CD14-positive monocyte (primary cell): ENCODE measurements at regions not wholly inside any gene's neighbourhood (a gene's known extent, or its start where the extent isn't known, plus 50 kb on each side); places are given as distances from the start of the nearest gene placed in this dataset.

ENCODE experiments used
- DNase-seq, 3 donors: peaks; one replicate each; pipeline ENCODE4 v3.0.0-alpha.2; 2011 to 2022
- H2AFZ ChIP-seq: 2 replicates; pipeline ENCODE4 v1.6.0; 2012; ENCODE audit warnings: mild to moderate bottlenecking, low read depth, low read length, inconsistent platforms; ENCODE audit not compliant: insufficient read depth, poor library complexity, severe bottlenecking
- H3K27ac ChIP-seq, 2 donors: 1 replicate in 1 of 2; 2 replicates in 1 of 2; pipeline ENCODE4 v1.5.1; 2012 to 2013; ENCODE audit warnings: low read length in 2 of 2, control low read depth in 1 of 2, inconsistent platforms in 1 of 2, low read depth in 1 of 2, mild to moderate bottlenecking in 1 of 2
- H3K27me3 ChIP-seq, 2 donors: one replicate each; pipeline versions ENCODE4 v1.6.0 to v1.6.1; 2011 to 2013; ENCODE audit warnings: low read length in 2 of 2; ENCODE audit not compliant: control insufficient read depth in 2 of 2, insufficient read depth in 2 of 2
- H3K36me3 ChIP-seq, 2 donors: replicated peaks in 1 of 2; 1 replicate in 1 of 2; 2 replicates in 1 of 2; pipeline versions ENCODE4 v1.5.1 to v1.6.1; 2012 to 2013; ENCODE audit warnings: low read length in 2 of 2, control low read depth in 1 of 2, inconsistent platforms in 1 of 2, mild to moderate bottlenecking in 1 of 2; ENCODE audit not compliant: insufficient read depth in 2 of 2, control insufficient read depth in 1 of 2
- H3K4me1 ChIP-seq, 2 donors: 1 replicate in 1 of 2; 2 replicates in 1 of 2; pipeline versions ENCODE4 v1.5.1 to v1.6.1; 2012 to 2013; ENCODE audit warnings: low read length in 2 of 2, control low read depth in 1 of 2, inconsistent platforms in 1 of 2, mild to moderate bottlenecking in 1 of 2, moderate library complexity in 1 of 2; ENCODE audit not compliant: insufficient read depth in 2 of 2, control insufficient read depth in 1 of 2
- H3K4me2 ChIP-seq: replicated peaks from 2 replicates; pipeline ENCODE3; 2012; ENCODE audit warnings: low read length, moderate library complexity, mild to moderate bottlenecking; ENCODE audit not compliant: poor library complexity, severe bottlenecking; ENCODE audit errors: extremely low read depth
- H3K4me3 ChIP-seq, 3 experiments: fragments of 200-600 bp in 1 of 3; sonication (generic) in 1 of 3; replicated peaks in 1 of 3; 1 replicate in 2 of 3; 2 replicates in 1 of 3; pipeline ENCODE4 v1.5.1; 2011 to 2013; ENCODE audit warnings: low read length in 3 of 3, mild to moderate bottlenecking in 3 of 3, control low read depth in 2 of 3, low read depth in 2 of 3, inconsistent platforms in 1 of 3, moderate library complexity in 1 of 3
- H3K79me2 ChIP-seq: 2 replicates; pipeline ENCODE4 v1.6.0; 2012; ENCODE audit warnings: mild to moderate bottlenecking, control low read depth, inconsistent platforms, low read length, moderate library complexity; ENCODE audit not compliant: insufficient read depth
- H3K9ac ChIP-seq: 2 replicates; pipeline ENCODE4 v1.6.0; 2017; ENCODE audit warnings: low read length, mild to moderate bottlenecking; ENCODE audit not compliant: insufficient read depth, poor library complexity, severe bottlenecking
- H3K9me3 ChIP-seq, 2 donors: replicated peaks in 1 of 2; 1 replicate in 1 of 2; 2 replicates in 1 of 2; pipeline versions ENCODE4 v1.5.1 to v1.6.1; 2012 to 2013; ENCODE audit warnings: low read length in 2 of 2, control low read depth in 1 of 2; ENCODE audit not compliant: control insufficient read depth in 1 of 2, insufficient read depth in 1 of 2
- H4K20me1 ChIP-seq: 2 replicates; pipeline ENCODE4 v1.6.0; 2012; ENCODE audit warnings: mild to moderate bottlenecking, low read length, control low read depth, moderate library complexity; ENCODE audit not compliant: insufficient read depth
- H3K27ac Mint-ChIP-seq, 7 donors: one replicate each; pipeline ENCODE4 v1.8.0; 2020; ENCODE audit warnings: mild to moderate bottlenecking in 7 of 7, mixed read lengths in 7 of 7, moderate library complexity in 6 of 7, inconsistent platforms in 2 of 7
- H3K27me3 Mint-ChIP-seq, 3 donors: one replicate each; pipeline ENCODE4 v1.8.0; 2021 to 2022; ENCODE audit warnings: low read depth in 3 of 3, mild to moderate bottlenecking in 3 of 3, mixed read lengths in 3 of 3, moderate library complexity in 3 of 3, inconsistent platforms in 1 of 3
- H3K36me3 Mint-ChIP-seq, 2 donors: one replicate each; pipeline ENCODE4 v1.8.0; 2020; ENCODE audit warnings: mixed read lengths in 2 of 2, inconsistent platforms in 1 of 2, mild to moderate bottlenecking in 1 of 2
- H3K4me1 Mint-ChIP-seq: one replicate; pipeline ENCODE4 v1.8.0; 2020; ENCODE audit warnings: mild to moderate bottlenecking, mixed read lengths
- H3K4me3 Mint-ChIP-seq, 2 donors: one replicate each; pipeline ENCODE4 v1.8.0; 2020; ENCODE audit warnings: mild to moderate bottlenecking in 2 of 2, mixed read lengths in 2 of 2, moderate library complexity in 1 of 2
- H3K9me3 Mint-ChIP-seq, 7 donors: one replicate each; pipeline ENCODE4 v1.8.0; 2020 to 2022; ENCODE audit warnings: mixed read lengths in 7 of 7, mild to moderate bottlenecking in 6 of 7, moderate library complexity in 6 of 7, inconsistent platforms in 2 of 7
- whole genome bisulfite sequencing: methylation state at CpG from one replicate; pipeline ENCODE4 v1.1.5; 2013; ENCODE audit warnings: missing lambda C conversion rate; ENCODE audit not compliant: insufficient coverage; 5-methylcytosine and 5-hydroxymethylcytosine counted together
- intact Hi-C, 2 donors: fragments of 100-400 bp; cut with micrococcal nuclease; formaldehyde crosslinking; loops; one replicate each; pipeline versions ENCODE4 v1.15.0 to v1.15.1; 2023
- TF ChIP-seq, protein P1 (sequence below): fragments of 200-600 bp; IDR thresholded peaks from one replicate; pipeline ENCODE4 v1.8.0; 2022; ENCODE audit warnings: antibody characterized with exemption, mild to moderate bottlenecking

DNA sequence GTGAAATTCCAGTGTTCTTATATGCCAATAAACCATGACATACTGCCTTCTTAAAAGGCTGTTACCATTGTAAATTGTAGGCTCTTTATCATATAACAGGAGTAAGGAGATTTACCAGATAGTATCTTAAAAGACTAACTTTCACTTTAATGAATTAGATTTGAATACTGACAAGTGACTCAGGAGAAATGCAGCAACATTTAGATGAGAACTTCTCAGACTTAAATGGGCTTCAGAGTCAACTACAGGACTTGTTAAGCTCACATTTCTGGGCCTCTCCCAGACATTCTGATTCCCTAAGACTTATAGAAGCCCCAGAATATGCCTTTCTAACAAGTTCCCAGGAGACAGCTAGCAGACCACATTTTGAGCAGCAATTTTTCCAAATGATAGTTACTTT is 466.3 kb downstream of the ARL4A start:
- no peaks in the 10 kb centered on the region for H4K20me1 ChIP-seq
- no peak overlapping the region for H3K27ac ChIP-seq
- H3K4me1 ChIP-seq, result no peaks in the 10 kb centered on the region
- no peaks in the 10 kb centered on the region for H3K27me3 Mint-ChIP-seq
- no peaks in the 10 kb centered on the region for H3K79me2 ChIP-seq
- no peaks in the 10 kb centered on the region for H3K4me1 Mint-ChIP-seq
- no peaks in the 10 kb centered on the region for H3K27me3 ChIP-seq
- no peak for DNase-seq
- peaks cover 0 to 5% (median 0%) of the 10 kb centered on the region in 7 donors for H3K9me3 Mint-ChIP-seq
- TF ChIP-seq, protein P1, sequence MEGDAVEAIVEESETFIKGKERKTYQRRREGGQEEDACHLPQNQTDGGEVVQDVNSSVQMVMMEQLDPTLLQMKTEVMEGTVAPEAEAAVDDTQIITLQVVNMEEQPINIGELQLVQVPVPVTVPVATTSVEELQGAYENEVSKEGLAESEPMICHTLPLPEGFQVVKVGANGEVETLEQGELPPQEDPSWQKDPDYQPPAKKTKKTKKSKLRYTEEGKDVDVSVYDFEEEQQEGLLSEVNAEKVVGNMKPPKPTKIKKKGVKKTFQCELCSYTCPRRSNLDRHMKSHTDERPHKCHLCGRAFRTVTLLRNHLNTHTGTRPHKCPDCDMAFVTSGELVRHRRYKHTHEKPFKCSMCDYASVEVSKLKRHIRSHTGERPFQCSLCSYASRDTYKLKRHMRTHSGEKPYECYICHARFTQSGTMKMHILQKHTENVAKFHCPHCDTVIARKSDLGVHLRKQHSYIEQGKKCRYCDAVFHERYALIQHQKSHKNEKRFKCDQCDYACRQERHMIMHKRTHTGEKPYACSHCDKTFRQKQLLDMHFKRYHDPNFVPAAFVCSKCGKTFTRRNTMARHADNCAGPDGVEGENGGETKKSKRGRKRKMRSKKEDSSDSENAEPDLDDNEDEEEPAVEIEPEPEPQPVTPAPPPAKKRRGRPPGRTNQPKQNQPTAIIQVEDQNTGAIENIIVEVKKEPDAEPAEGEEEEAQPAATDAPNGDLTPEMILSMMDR, result no peak
- H3K9me3 ChIP-seq, result no peaks in the 10 kb centered on the region
- no peak overlapping the region for H3K27ac Mint-ChIP-seq
- no peak overlapping the region for H3K4me2 ChIP-seq
- H2AFZ ChIP-seq, result no peak overlapping the region
- intact Hi-C loops, result no loop called here
- no peaks in the 10 kb centered on the region for H3K36me3 Mint-ChIP-seq
- no peak overlapping the region for H3K4me3 Mint-ChIP-seq
- no peak overlapping the region for H3K9ac ChIP-seq
- no peak overlapping the region for H3K4me3 ChIP-seq
- H3K36me3 ChIP-seq, result no peaks in the 10 kb centered on the region

DNA sequence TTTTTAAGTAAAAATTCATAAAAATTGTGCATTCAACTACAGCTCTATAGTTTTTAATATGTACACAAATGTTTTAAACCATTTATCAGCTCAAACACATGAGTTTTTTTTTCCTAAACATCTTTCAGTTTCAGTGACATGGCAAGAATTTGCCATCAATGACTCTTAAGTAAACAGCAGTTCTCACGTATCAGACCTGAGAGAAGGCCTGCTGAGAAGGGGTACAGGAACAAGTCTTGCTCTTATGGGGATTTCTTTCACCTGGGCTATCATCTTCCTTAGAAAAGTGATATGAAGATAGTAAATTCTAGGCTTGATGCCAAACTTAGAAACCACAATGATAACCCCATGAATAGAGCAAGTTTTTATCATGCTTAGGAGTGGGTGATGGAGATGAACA is 467.8 kb downstream of the ARL4A start:
- intact Hi-C loops, result no loop called here
- no CpG with 5 or more reads among the region's 1 CpG for WGBS
- no peak overlapping the region for H3K27ac Mint-ChIP-seq

More for the DNA sequence above, 467.8 kb downstream of the ARL4A start:
- H3K4me2 ChIP-seq, result no peak overlapping the region
- Mint-ChIP-seq H3K4me3 (no peak overlapping the region), H3K36me3 (no peaks in the 10 kb centered on the region), H3K27me3 (no peaks in the 10 kb centered on the region), H3K9me3 (peaks cover 0 to 5% (median 0%) of the 10 kb centered on the region in 7 donors), H3K4me1 (no peaks in the 10 kb centered on the region)
- no peaks in the 10 kb centered on the region for H3K27me3 ChIP-seq
- H3K27ac ChIP-seq, result no peak overlapping the region
- H3K36me3 ChIP-seq, result no peaks in the 10 kb centered on the region
- H3K9ac ChIP-seq, result no peak overlapping the region
- H2AFZ ChIP-seq, result no peak overlapping the region
- DNase-seq, result no peak
- H3K4me3 ChIP-seq, result no peak overlapping the region
- no peaks in the 10 kb centered on the region for H4K20me1 ChIP-seq
- no peaks in the 10 kb centered on the region for H3K79me2 ChIP-seq
- TF ChIP-seq, protein P1, result no peak
- no peaks in the 10 kb centered on the region for H3K4me1 ChIP-seq
- H3K9me3 ChIP-seq, result no peaks in the 10 kb centered on the region
